ENCODE measurements at regions not wholly inside any gene's neighbourhood (a gene's known extent, or its start where the extent isn't known, plus 50 kb on each side); places are given as distances from the start of the nearest gene placed in this dataset.

- no peak for TF ChIP-seq CTCF (IDR thresholded peaks at IDR 0.05)
- TF ChIP-seq POLR2AphosphoS5 (IDR thresholded peaks at IDR 0.05): no peak
- no peak for TF ChIP-seq EP300 (IDR thresholded peaks at IDR 0.05)
- TF ChIP-seq POLR2A (IDR thresholded peaks at IDR 0.05): no peak
These were observed 611.9 kb downstream of the EFNA5 start for GRCh38 chr5:107058803-107059202.

Data from stomach (tissue), 4 donors.